IMR-90 (cell line): ENCODE measurements at regions not wholly inside any gene's neighbourhood (a gene's known extent, or its start where the extent isn't known, plus 50 kb on each side); places are given as distances from the start of the nearest gene placed in this dataset.

ENCODE experiments used
- ATAC-seq: fragments of 200-7000 bp; cut with Tn5 transposase; 2 replicates; pipeline ENCODE4 v1.9.1; 2020; ENCODE audit warnings: low read depth, mild to moderate bottlenecking, moderate library complexity
- BruUV-seq: library from RNA; stranded (reverse); fragments of 400-500 nt; replicated peaks from 2 replicates; lab custom pipeline; 2021; lab: Mats Ljungman, UMichigan
- CTCF ChIA-PET: fragments of 300-600 bp; formaldehyde crosslinking; extraction: SDS; loops from one replicate; lab custom pipeline; 2021; ENCODE audit warnings: antibody characterized with exemption; lab: Yijun Ruan, JAX
- POLR2A ChIA-PET: fragments of 300-600 bp; sonication (Branson Sonifier 250); formaldehyde crosslinking; loops from one replicate; lab custom pipeline; 2022; ENCODE audit warnings: antibody characterized with exemption; ENCODE audit not compliant: unreplicated experiment; lab: Charles Lee
- DNase-seq: peaks from one replicate; pipeline ENCODE4 v3.0.0; 2013
- H2AFZ ChIP-seq: replicated peaks from 2 replicates; pipeline ENCODE3; 2013; ENCODE audit warnings: low read length, mild to moderate bottlenecking; ENCODE audit not compliant: poor library complexity
- H2AK5ac ChIP-seq: 2 replicates; pipeline ENCODE4 v1.6.1; 2013; ENCODE audit warnings: low read depth, low read length, inconsistent platforms
- H2AK9ac ChIP-seq: replicated peaks from 2 replicates; pipeline ENCODE3; 2013; ENCODE audit warnings: mild to moderate bottlenecking, low read depth, low read length, moderate library complexity; ENCODE audit not compliant: poor library complexity
- H2BK120ac ChIP-seq: 2 replicates; pipeline ENCODE4 v1.6.1; 2013; ENCODE audit warnings: low read depth, low read length, inconsistent platforms
- H2BK15ac ChIP-seq: 3 replicates; pipeline ENCODE4 v1.6.1; 2013; ENCODE audit warnings: low read depth, low read length, inconsistent platforms
- H2BK20ac ChIP-seq: 2 replicates; pipeline ENCODE4 v1.6.1; 2013; ENCODE audit warnings: low read depth, mild to moderate bottlenecking, inconsistent platforms, low read length, moderate library complexity
- H2BK5ac ChIP-seq: 2 replicates; pipeline ENCODE4 v1.6.1; 2013; ENCODE audit warnings: mild to moderate bottlenecking, low read depth, low read length, inconsistent platforms; ENCODE audit not compliant: poor library complexity, severe bottlenecking
- H3K14ac ChIP-seq: replicated peaks from 2 replicates; pipeline ENCODE4 v1.6.1; 2013; ENCODE audit warnings: low read depth, low read length, inconsistent platforms
- H3K18ac ChIP-seq: 2 replicates; pipeline ENCODE4 v1.6.1; 2013; ENCODE audit warnings: low read depth, low read length, control low read depth
- H3K23ac ChIP-seq: 2 replicates; pipeline ENCODE4 v1.6.1; 2013; ENCODE audit warnings: low read depth, low read length, inconsistent platforms
- H3K27ac ChIP-seq: 2 replicates; pipeline ENCODE4 v1.5.1; 2013; ENCODE audit warnings: mild to moderate bottlenecking, control low read depth, low read length; ENCODE audit not compliant: insufficient read depth
- H3K27me3 ChIP-seq: 2 replicates; pipeline ENCODE4 v1.6.1; 2013; ENCODE audit warnings: low read length; ENCODE audit not compliant: control insufficient read depth, insufficient read depth
- H3K36me3 ChIP-seq: 2 replicates; pipeline ENCODE4 v1.6.1; 2013; ENCODE audit warnings: low read length, mixed read lengths; ENCODE audit not compliant: control insufficient read depth, insufficient read depth
- H3K4ac ChIP-seq: 2 replicates; pipeline ENCODE4 v1.6.1; 2013; ENCODE audit warnings: low read depth, low read length, inconsistent platforms
- H3K4me1 ChIP-seq: 2 replicates; pipeline ENCODE4 v1.6.1; 2013; ENCODE audit warnings: low read length, mixed read lengths; ENCODE audit not compliant: control insufficient read depth, insufficient read depth
- H3K4me2 ChIP-seq: 2 replicates; pipeline ENCODE4 v1.6.1; 2013; ENCODE audit warnings: low read depth, mild to moderate bottlenecking, control low read depth, low read length, moderate library complexity
- H3K4me3 ChIP-seq: 2 replicates; pipeline ENCODE4 v1.5.1; 2013; ENCODE audit warnings: low read depth, mild to moderate bottlenecking, control low read depth, low read length, moderate library complexity; ENCODE audit not compliant: insufficient read depth
- H3K56ac ChIP-seq: 2 replicates; pipeline ENCODE4 v1.6.1; 2013; ENCODE audit warnings: low read length, inconsistent platforms; ENCODE audit not compliant: insufficient read depth; ENCODE audit errors: extremely low read depth
- H3K79me1 ChIP-seq, 2 experiments: 2 replicates each; pipeline ENCODE4 v1.6.1; 2013; ENCODE audit warnings: low read length in 2 of 2, inconsistent platforms in 1 of 2, low read depth in 1 of 2
- H3K9ac ChIP-seq: 2 replicates; pipeline ENCODE4 v1.6.1; 2013; ENCODE audit warnings: low read depth, low read length, control low read depth
- H3K9me1 ChIP-seq: 2 replicates; pipeline ENCODE4 v1.6.1; 2013; ENCODE audit warnings: low read length, inconsistent platforms; ENCODE audit not compliant: insufficient read depth
- H3K9me3 ChIP-seq: 2 replicates; pipeline ENCODE4 v1.6.1; 2013; ENCODE audit warnings: low read length; ENCODE audit not compliant: control insufficient read depth, insufficient read depth
- H4K20me1 ChIP-seq: 2 replicates; pipeline ENCODE4 v1.6.1; 2013; ENCODE audit warnings: low read length, inconsistent platforms; ENCODE audit not compliant: insufficient read depth
- H4K5ac ChIP-seq: 2 replicates; pipeline ENCODE4 v1.6.1; 2013; ENCODE audit warnings: mild to moderate bottlenecking, low read depth, low read length, control low read depth
- H4K8ac ChIP-seq, 2 experiments: 2 replicates each; pipeline ENCODE4 v1.6.1; 2013; ENCODE audit warnings: low read depth in 2 of 2, low read length in 2 of 2, control low read depth in 1 of 2, inconsistent platforms in 1 of 2
- H4K91ac ChIP-seq: 2 replicates; pipeline ENCODE4 v1.6.1; 2013; ENCODE audit warnings: low read depth, low read length, inconsistent platforms; ENCODE audit not compliant: insufficient read depth
- BHLHE40 ChIP-seq: fragments of 150-350 bp; IDR thresholded peaks from 2 replicates; pipeline ENCODE4 v1.6.1; 2016; ENCODE audit warnings: mild to moderate bottlenecking, low read depth, low read length
- CEBPB ChIP-seq: IDR thresholded peaks from 2 replicates; pipeline ENCODE4 v1.6.1; 2012; ENCODE audit warnings: low read depth, low read length, improper control_type of control experiment
- CHD1 ChIP-seq: IDR thresholded peaks from 2 replicates; pipeline ENCODE4 v1.6.1; 2012; ENCODE audit warnings: low read depth, low read length, improper control_type of control experiment
- FOS ChIP-seq: fragments of 150-350 bp; IDR thresholded peaks from 2 replicates; pipeline ENCODE4 v1.6.1; 2016; ENCODE audit warnings: low read depth, low read length
- MAFK ChIP-seq: IDR thresholded peaks from 2 replicates; pipeline ENCODE4 v1.6.1; 2012; ENCODE audit warnings: low read depth, low read length, improper control_type of control experiment
- MAZ ChIP-seq: IDR thresholded peaks from 2 replicates; pipeline ENCODE4 v1.6.1; 2012; ENCODE audit warnings: low read depth, mild to moderate bottlenecking, low read length, improper control_type of control experiment, moderate library complexity, borderline replicate concordance
- MXI1 ChIP-seq: IDR thresholded peaks from 2 replicates; pipeline ENCODE4 v1.6.1; 2012; ENCODE audit warnings: low read depth, mild to moderate bottlenecking, low read length, moderate library complexity, borderline replicate concordance
- NFE2L2 ChIP-seq: fragments of 150-350 bp; IDR thresholded peaks from 2 replicates; pipeline ENCODE4 v1.6.1; 2016; ENCODE audit warnings: low read depth, mild to moderate bottlenecking, low read length
- POLR2A ChIP-seq: IDR thresholded peaks from 2 replicates; pipeline ENCODE4 v1.6.1; 2012; ENCODE audit warnings: mild to moderate bottlenecking, low read depth, low read length
- RAD21 ChIP-seq: IDR thresholded peaks from 2 replicates; pipeline ENCODE4 v1.6.1; 2012; ENCODE audit warnings: low read length, improper control_type of control experiment
- RCOR1 ChIP-seq: IDR thresholded peaks from 2 replicates; pipeline ENCODE4 v1.6.1; 2012; ENCODE audit warnings: mild to moderate bottlenecking, low read length, improper control_type of control experiment; ENCODE audit not compliant: insufficient replicate concordance
- RFX5 ChIP-seq: IDR thresholded peaks from 2 replicates; pipeline ENCODE4 v1.8.0; 2012; ENCODE audit warnings: low read depth, mild to moderate bottlenecking, low read length, moderate library complexity
- SMC3 ChIP-seq: fragments of 150-350 bp; IDR thresholded peaks from 2 replicates; pipeline ENCODE4 v1.6.1; 2016; ENCODE audit warnings: low read depth, mild to moderate bottlenecking, antibody characterized with exemption, low read length, moderate library complexity
- WGBS, 2 experiments: methylation state at CpG; one replicate each; pipeline versions ENCODE4 v1.1.5 to v1.1.7; 2013; ENCODE audit warnings: missing lambda C conversion rate in 2 of 2; ENCODE audit not compliant: insufficient read length in 1 of 2; ENCODE audit errors: extremely low coverage in 2 of 2; 5-methylcytosine and 5-hydroxymethylcytosine counted together
- dilution Hi-C: fragments of 300-500 bp; cut with HindIII; formaldehyde crosslinking; loops from one replicate; pipeline ENCODE4 v1.14.3; 2018; ENCODE audit warnings: low sequenced_read_pairs; ENCODE audit not compliant: unreplicated experiment
- in situ Hi-C: fragments of 300-500 bp; cut with MboI; formaldehyde crosslinking; loops from 3 replicates; pipeline ENCODE4 v1.14.3; 2019; ENCODE audit warnings: low sequenced_read_pairs, inconsistent platforms, mixed read lengths
- intact Hi-C: fragments of 100-400 bp; cut with micrococcal nuclease; formaldehyde crosslinking; loops from 2 replicates; pipeline ENCODE4 v1.10.0; 2022
- TF ChIP-seq, protein P1 (sequence below): conservative IDR thresholded peaks from 2 replicates; pipeline ENCODE4 v1.5.1; 2012; ENCODE audit warnings: mild to moderate bottlenecking, low read depth, low read length, improper control_type of control experiment
- TF ChIP-seq, protein P2 (sequence below): fragments of 150-350 bp; IDR thresholded peaks from 2 replicates; pipeline ENCODE4 v1.6.1; 2017; ENCODE audit warnings: mild to moderate bottlenecking, antibody characterized with exemption, low read length, low read depth
- TF ChIP-seq, protein P3 (sequence below): fragments of 150-350 bp; IDR thresholded peaks from 2 replicates; pipeline ENCODE4 v1.6.1; 2016; ENCODE audit warnings: low read depth, mild to moderate bottlenecking, low read length, moderate library complexity, borderline replicate concordance

DNA sequence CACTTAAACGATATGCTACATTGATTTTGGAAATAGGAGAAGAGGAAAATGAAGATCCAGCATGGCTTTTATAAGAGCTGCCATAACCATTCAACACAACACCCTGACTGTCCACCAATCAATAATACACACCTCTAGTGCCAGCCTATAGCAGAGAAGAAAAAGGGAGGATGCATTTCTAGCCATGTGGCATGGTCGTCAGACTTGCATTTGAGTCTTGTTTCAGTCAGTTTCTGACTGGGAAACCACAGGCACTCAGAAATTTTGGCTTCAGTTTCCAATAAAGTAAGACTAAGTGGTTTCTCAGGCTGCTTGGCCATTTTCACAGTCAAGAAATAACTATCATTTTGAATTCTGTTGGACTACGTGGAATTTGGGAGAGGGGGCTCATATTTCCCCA lies 523.5 kb upstream of the LRRC4C start:
- ATAC-seq, result no peak

More for the DNA sequence above, 523.5 kb upstream of the LRRC4C start:
- Histone ChIP-seq H3K56ac (no peak overlapping the region), H4K8ac (no peak overlapping the region), H2BK15ac (no peak overlapping the region), H2BK5ac (no peak overlapping the region), H2BK120ac (no peak overlapping the region), H3K23ac (no peak overlapping the region), H3K4ac (no peak overlapping the region), H3K18ac (no peak overlapping the region), H3K79me1 (no peaks in the 10 kb centered on the region), H3K27ac (no peak overlapping the region), H3K27me3 (no peaks in the 10 kb centered on the region), H3K9me3 (0 out of 2 replicates have a peak, but pooled peaks cover 3% of the 10 kb centered on the region), H2AK5ac (no peak overlapping the region), H4K20me1 (no peaks in the 10 kb centered on the region), H3K4me1 (no peaks in the 10 kb centered on the region), H3K9me1 (no peaks in the 10 kb centered on the region), H3K9ac (no peak overlapping the region), H3K4me2 (no peak overlapping the region), H2AFZ (no peak overlapping the region), H4K91ac (no peak overlapping the region), H2BK20ac (no peak overlapping the region), H3K14ac (no peak overlapping the region), H3K36me3 (no peaks in the 10 kb centered on the region), H3K4me3 (no peak overlapping the region), H2AK9ac (no peak overlapping the region), H4K5ac (no peak overlapping the region)
- ChIA-PET POLR2A (no interaction called here), CTCF (no interaction called here)
- no TSS peak for BruUV-seq
- dilution Hi-C loops, result no loop called here
- TF ChIP-seq MAFK, result no peak
- no peak for TF ChIP-seq NFE2L2
- no peak for TF ChIP-seq BHLHE40
- TF ChIP-seq, protein P1, sequence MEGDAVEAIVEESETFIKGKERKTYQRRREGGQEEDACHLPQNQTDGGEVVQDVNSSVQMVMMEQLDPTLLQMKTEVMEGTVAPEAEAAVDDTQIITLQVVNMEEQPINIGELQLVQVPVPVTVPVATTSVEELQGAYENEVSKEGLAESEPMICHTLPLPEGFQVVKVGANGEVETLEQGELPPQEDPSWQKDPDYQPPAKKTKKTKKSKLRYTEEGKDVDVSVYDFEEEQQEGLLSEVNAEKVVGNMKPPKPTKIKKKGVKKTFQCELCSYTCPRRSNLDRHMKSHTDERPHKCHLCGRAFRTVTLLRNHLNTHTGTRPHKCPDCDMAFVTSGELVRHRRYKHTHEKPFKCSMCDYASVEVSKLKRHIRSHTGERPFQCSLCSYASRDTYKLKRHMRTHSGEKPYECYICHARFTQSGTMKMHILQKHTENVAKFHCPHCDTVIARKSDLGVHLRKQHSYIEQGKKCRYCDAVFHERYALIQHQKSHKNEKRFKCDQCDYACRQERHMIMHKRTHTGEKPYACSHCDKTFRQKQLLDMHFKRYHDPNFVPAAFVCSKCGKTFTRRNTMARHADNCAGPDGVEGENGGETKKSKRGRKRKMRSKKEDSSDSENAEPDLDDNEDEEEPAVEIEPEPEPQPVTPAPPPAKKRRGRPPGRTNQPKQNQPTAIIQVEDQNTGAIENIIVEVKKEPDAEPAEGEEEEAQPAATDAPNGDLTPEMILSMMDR, result no peak
- TF ChIP-seq, protein P2, sequence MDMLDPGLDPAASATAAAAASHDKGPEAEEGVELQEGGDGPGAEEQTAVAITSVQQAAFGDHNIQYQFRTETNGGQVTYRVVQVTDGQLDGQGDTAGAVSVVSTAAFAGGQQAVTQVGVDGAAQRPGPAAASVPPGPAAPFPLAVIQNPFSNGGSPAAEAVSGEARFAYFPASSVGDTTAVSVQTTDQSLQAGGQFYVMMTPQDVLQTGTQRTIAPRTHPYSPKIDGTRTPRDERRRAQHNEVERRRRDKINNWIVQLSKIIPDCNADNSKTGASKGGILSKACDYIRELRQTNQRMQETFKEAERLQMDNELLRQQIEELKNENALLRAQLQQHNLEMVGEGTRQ, result no peak
- TF ChIP-seq, protein P3, sequence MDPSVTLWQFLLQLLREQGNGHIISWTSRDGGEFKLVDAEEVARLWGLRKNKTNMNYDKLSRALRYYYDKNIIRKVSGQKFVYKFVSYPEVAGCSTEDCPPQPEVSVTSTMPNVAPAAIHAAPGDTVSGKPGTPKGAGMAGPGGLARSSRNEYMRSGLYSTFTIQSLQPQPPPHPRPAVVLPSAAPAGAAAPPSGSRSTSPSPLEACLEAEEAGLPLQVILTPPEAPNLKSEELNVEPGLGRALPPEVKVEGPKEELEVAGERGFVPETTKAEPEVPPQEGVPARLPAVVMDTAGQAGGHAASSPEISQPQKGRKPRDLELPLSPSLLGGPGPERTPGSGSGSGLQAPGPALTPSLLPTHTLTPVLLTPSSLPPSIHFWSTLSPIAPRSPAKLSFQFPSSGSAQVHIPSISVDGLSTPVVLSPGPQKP, result no peak
- TF ChIP-seq RCOR1, result no peak
- no peak for TF ChIP-seq MXI1
- TF ChIP-seq RAD21, result no peak
- no peak for TF ChIP-seq CEBPB
- TF ChIP-seq FOS, result no peak
- no peak for TF ChIP-seq RFX5
- TF ChIP-seq CHD1, result no peak
- TF ChIP-seq SMC3, result no peak
- TF ChIP-seq POLR2A, result no peak
- TF ChIP-seq MAZ, result no peak
- intact Hi-C loops, result no loop called here
- no peak for DNase-seq
- in situ Hi-C loops, result no loop called here
- no CpG with 5 or more reads among the region's 3 CpGs for WGBS, 2 experiments
